HG03442 (cell line): ENCODE measurements at regions not wholly inside any gene's neighbourhood (a gene's known extent, or its start where the extent isn't known, plus 50 kb on each side); places are given as distances from the start of the nearest gene placed in this dataset.
A peak's percentile ranks its signal among the peaks of the same experiment; 100 is the strongest.

Experiments
- ATAC-seq: cut with Tn5 transposase; IDR thresholded peaks from one replicate; pipeline ENCODE4 v1.9.1; 2021; ENCODE audit warnings: mild to moderate bottlenecking, moderate library complexity; ENCODE audit not compliant: unreplicated experiment

- no peak for ATAC-seq
These were observed 188.1 kb downstream of the TMEM18 start for GRCh38 chr2:489084-489483.

- no peak for ATAC-seq
These were observed 189.8 kb downstream of the TMEM18 start for GRCh38 chr2:487186-488079.

GRCh38 chr2:486371-486770, 190.8 kb downstream of the TMEM18 start:
- ATAC-seq, result no peak

- ATAC-seq, result no peak
These were observed 193.5 kb upstream of the ALKAL2 start for GRCh38 chr2:481388-481787.

- ATAC-seq, result no peak
These were observed 191.7 kb upstream of the ALKAL2 start for GRCh38 chr2:479490-480176.

GRCh38 chr2:479031-479430, 191.1 kb upstream of the ALKAL2 start:
- ATAC-seq, result no peak

- no peak for ATAC-seq
These were observed 183.7 kb upstream of the ALKAL2 start for GRCh38 chr2:471560-471959.

GRCh38 chr2:469514-469913, 181.6 kb upstream of the ALKAL2 start:
- ATAC-seq, result no peak

GRCh38 chr2:468648-469336, 180.9 kb upstream of the ALKAL2 start:
- ATAC-seq, result no peak

GRCh38 chr2:467892-468647, 180.2 kb upstream of the ALKAL2 start:
- no peak for ATAC-seq

GRCh38 chr2:467543-467891, 179.6 kb upstream of the ALKAL2 start:
- ATAC-seq, result no peak

- ATAC-seq, result no peak
These were observed 179.2 kb upstream of the ALKAL2 start for GRCh38 chr2:467101-467500.

- ATAC-seq, result no peak
These were observed 176.8 kb upstream of the ALKAL2 start for GRCh38 chr2:464562-465309.

GRCh38 chr2:460861-461260, 173.0 kb upstream of the ALKAL2 start:
- peak; percentile 92 for ATAC-seq

- no peak for ATAC-seq
These were observed 172.0 kb upstream of the ALKAL2 start for GRCh38 chr2:459931-460330.

GRCh38 chr2:458425-458815, 170.5 kb upstream of the ALKAL2 start:
- ATAC-seq, result no peak

GRCh38 chr2:457792-458424, 170.0 kb upstream of the ALKAL2 start:
- no peak for ATAC-seq

- no peak for ATAC-seq
These were observed 169.4 kb upstream of the ALKAL2 start for GRCh38 chr2:457262-457661.

GRCh38 chr2:455913-456312, 168.0 kb upstream of the ALKAL2 start:
- no peak for ATAC-seq
